ENCODE measurements at regions not wholly inside any gene's neighbourhood (a gene's known extent, or its start where the extent isn't known, plus 50 kb on each side); places are given as distances from the start of the nearest gene placed in this dataset.

DNA sequence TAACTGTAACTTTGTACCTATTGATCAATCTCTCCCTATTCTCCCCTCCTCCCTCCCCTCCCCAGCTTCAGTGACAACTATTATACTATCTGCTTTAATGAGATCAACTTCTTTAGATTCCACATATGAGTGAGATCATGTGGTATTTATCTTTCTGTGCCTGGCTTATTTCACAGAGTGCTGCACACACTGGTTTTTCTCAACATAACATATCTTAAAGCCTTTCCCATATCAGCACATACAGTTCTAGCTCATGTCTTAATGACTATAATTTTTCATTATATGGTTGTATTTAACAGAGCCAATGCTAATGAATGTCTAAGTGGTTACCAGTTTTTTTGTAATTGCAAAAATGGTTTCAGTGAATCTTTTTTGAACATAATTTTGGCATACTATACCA lies 340.3 kb upstream of the DDI1 start (continued):
- TF ChIP-seq NFYA (IDR thresholded peaks at IDR 0.05; ENCODE audit: borderline replicate concordance, low read depth, low read length), result no peak
- no peak for TF ChIP-seq PAX8 (IDR thresholded peaks at IDR 0.05)
- TF ChIP-seq, protein P1, sequence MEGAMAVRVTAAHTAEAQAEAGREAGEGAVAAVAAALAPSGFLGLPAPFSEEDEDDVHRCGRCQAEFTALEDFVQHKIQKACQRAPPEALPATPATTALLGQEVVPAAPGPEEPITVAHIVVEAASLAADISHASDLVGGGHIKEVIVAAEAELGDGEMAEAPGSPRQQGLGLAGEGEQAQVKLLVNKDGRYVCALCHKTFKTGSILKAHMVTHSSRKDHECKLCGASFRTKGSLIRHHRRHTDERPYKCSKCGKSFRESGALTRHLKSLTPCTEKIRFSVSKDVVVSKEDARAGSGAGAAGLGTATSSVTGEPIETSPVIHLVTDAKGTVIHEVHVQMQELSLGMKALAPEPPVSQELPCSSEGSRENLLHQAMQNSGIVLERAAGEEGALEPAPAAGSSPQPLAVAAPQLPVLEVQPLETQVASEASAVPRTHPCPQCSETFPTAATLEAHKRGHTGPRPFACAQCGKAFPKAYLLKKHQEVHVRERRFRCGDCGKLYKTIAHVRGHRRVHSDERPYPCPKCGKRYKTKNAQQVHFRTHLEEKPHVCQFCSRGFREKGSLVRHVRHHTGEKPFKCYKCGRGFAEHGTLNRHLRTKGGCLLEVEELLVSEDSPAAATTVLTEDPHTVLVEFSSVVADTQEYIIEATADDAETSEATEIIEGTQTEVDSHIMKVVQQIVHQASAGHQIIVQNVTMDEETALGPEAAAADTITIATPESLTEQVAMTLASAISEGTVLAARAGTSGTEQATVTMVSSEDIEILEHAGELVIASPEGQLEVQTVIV (IDR thresholded peaks at IDR 0.05; ENCODE audit: borderline replicate concordance, partially characterized antibody), result no peak
- no peak for TF ChIP-seq NR2C2 (IDR thresholded peaks at IDR 0.05; ENCODE audit: borderline replicate concordance, control insufficient read depth, insufficient read length, low read depth)
- TF ChIP-seq PML (IDR thresholded peaks at IDR 0.05; ENCODE audit: low read length), result no peak
- no peak for TF ChIP-seq ZNF207 (IDR thresholded peaks at IDR 0.05; ENCODE audit: borderline replicate concordance)
- no peak for TF ChIP-seq BRCA1 (IDR thresholded peaks at IDR 0.05; ENCODE audit: low read depth, low read length)
- no peak for TF ChIP-seq NFYB (IDR thresholded peaks at IDR 0.05; ENCODE audit: insufficient read depth, low read depth, low read length)
- TF ChIP-seq, protein P2, sequence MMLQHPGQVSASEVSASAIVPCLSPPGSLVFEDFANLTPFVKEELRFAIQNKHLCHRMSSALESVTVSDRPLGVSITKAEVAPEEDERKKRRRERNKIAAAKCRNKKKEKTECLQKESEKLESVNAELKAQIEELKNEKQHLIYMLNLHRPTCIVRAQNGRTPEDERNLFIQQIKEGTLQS (IDR thresholded peaks at IDR 0.05; ENCODE audit: borderline replicate concordance, extremely low read depth, low read depth, low read length), result no peak
- TF ChIP-seq ZNF217 (IDR thresholded peaks at IDR 0.05), result no peak

DNA sequence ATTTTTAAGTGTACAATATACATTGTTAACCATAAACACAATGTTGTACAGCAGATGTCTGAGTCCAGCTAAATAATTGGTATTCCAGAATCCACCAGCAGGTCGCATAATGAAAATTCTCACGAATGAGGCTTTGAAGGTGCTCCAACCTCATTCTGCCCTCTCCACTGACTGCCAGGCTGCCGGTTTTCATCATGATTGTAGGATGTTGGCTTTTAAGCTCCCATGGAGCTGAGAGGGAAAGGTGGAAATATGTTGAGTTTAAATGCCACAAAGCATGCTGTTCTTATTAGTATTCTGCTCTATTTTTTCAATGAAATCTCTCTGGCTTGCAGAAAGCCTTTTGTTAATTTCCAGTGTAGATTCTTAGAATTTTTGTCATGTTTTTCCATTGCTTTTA lies 337.2 kb upstream of the DDI1 start:
- DNase-seq (ENCODE audit: low read depth, low spot score) (no peak), FAIRE-seq (no peak), ATAC-seq (no peak)
- no peak overlapping the region for H3K4me3 ChIP-seq
- no peaks in the 10 kb centered on the region for H3K27me3 ChIP-seq (replicated peaks in 1 of 2; ENCODE audit: control insufficient read depth in 2 of 2, insufficient read depth in 2 of 2, low read length in 1 of 2)
- no peaks in the 10 kb centered on the region for H3K36me3 ChIP-seq (ENCODE audit: control insufficient read depth in 2 of 2, insufficient read depth in 2 of 2, low read length in 1 of 2)
- H3K4me1 ChIP-seq (ENCODE audit: control insufficient read depth, insufficient read depth, low read length), result no peaks in the 10 kb centered on the region
- H3K4me2 ChIP-seq (ENCODE audit: control insufficient read depth, insufficient read depth), result no peak overlapping the region
- intact Hi-C loops (cut with micrococcal nuclease; ENCODE audit: unreplicated experiment) (no loop called here), in situ Hi-C loops (cut with MboI) (no loop called here)
- H4K20me1 ChIP-seq (ENCODE audit: control insufficient read depth, insufficient read depth), result no peaks in the 10 kb centered on the region
- H2AFZ ChIP-seq (ENCODE audit: control insufficient read depth, low read depth, low read length), result no peak overlapping the region
- H3K9me3 ChIP-seq (replicated peaks; ENCODE audit: control insufficient read depth, insufficient read depth, low read length), result no peaks in the 10 kb centered on the region
- ChIA-PET SMC1A (ENCODE audit: uncharacterized antibody, unreplicated experiment) (interaction anchor here (0.6 kb wide), 1 partner anchor 48 kb away, joined by 3 read pairs; no protein-coding TSS in a partner anchor), POLR2A (no interaction called here), RAD21 (ENCODE audit: unreplicated experiment) (no interaction called here), CTCF (interaction anchor here (2.5 kb wide), 1 partner anchor 17 kb away, joined by 9 read pairs; no protein-coding TSS in a partner anchor)
- WGBS (ENCODE audit: insufficient coverage, insufficient replicate concordance, low lambda C conversion rate, missing lambda C conversion rate), result 54% methylated on average over 3 of the region's 3 CpGs
- H3K79me2 ChIP-seq (ENCODE audit: control insufficient read depth, insufficient read depth, low read length), result no peaks in the 10 kb centered on the region
- no TSS peak for BruUV-seq (replicated peaks)
- no peak overlapping the region for H3K27ac ChIP-seq (ENCODE audit: control insufficient read depth, insufficient read depth)
- no peak overlapping the region for H3K9ac ChIP-seq (ENCODE audit: control insufficient read depth, insufficient read depth, low read length)
- TF ChIP-seq ESRRA (IDR thresholded peaks at IDR 0.05; ENCODE audit: low read length) (no peak), CHD4 (IDR thresholded peaks at IDR 0.05) (no peak), CREM (IDR thresholded peaks at IDR 0.05; ENCODE audit: low read depth) (no peak), FOXK2 (IDR thresholded peaks at IDR 0.05) (no peak), MYC (IDR thresholded peaks at IDR 0.05; ENCODE audit: insufficient read depth, insufficient read length, insufficient replicate concordance, low read length, severe bottlenecking) (no peak), SIX5 (IDR thresholded peaks at IDR 0.05; ENCODE audit: low read depth, low read length, severe bottlenecking) (no peak)
- TF ChIP-seq, protein P3, sequence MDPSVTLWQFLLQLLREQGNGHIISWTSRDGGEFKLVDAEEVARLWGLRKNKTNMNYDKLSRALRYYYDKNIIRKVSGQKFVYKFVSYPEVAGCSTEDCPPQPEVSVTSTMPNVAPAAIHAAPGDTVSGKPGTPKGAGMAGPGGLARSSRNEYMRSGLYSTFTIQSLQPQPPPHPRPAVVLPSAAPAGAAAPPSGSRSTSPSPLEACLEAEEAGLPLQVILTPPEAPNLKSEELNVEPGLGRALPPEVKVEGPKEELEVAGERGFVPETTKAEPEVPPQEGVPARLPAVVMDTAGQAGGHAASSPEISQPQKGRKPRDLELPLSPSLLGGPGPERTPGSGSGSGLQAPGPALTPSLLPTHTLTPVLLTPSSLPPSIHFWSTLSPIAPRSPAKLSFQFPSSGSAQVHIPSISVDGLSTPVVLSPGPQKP (IDR thresholded peaks at IDR 0.05; ENCODE audit: low read depth, low read length), result no peak
- TF ChIP-seq, protein P4, sequence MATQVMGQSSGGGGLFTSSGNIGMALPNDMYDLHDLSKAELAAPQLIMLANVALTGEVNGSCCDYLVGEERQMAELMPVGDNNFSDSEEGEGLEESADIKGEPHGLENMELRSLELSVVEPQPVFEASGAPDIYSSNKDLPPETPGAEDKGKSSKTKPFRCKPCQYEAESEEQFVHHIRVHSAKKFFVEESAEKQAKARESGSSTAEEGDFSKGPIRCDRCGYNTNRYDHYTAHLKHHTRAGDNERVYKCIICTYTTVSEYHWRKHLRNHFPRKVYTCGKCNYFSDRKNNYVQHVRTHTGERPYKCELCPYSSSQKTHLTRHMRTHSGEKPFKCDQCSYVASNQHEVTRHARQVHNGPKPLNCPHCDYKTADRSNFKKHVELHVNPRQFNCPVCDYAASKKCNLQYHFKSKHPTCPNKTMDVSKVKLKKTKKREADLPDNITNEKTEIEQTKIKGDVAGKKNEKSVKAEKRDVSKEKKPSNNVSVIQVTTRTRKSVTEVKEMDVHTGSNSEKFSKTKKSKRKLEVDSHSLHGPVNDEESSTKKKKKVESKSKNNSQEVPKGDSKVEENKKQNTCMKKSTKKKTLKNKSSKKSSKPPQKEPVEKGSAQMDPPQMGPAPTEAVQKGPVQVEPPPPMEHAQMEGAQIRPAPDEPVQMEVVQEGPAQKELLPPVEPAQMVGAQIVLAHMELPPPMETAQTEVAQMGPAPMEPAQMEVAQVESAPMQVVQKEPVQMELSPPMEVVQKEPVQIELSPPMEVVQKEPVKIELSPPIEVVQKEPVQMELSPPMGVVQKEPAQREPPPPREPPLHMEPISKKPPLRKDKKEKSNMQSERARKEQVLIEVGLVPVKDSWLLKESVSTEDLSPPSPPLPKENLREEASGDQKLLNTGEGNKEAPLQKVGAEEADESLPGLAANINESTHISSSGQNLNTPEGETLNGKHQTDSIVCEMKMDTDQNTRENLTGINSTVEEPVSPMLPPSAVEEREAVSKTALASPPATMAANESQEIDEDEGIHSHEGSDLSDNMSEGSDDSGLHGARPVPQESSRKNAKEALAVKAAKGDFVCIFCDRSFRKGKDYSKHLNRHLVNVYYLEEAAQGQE (IDR thresholded peaks at IDR 0.05; ENCODE audit: low read depth, low read length), result no peak

Data from GM12878 (cell line).